NCI-H345 treated with DMSO at 0.1 percent for 48 hours (cell line): ENCODE measurements at regions not wholly inside any gene's neighbourhood (a gene's known extent, or its start where the extent isn't known, plus 50 kb on each side); places are given as distances from the start of the nearest gene placed in this dataset.

ENCODE experiments used
- DNase-seq: peaks from one replicate; lab custom pipeline; 2025; ENCODE audit not compliant: unreplicated experiment; lab: John Stamatoyannopoulos, UW

DNA sequence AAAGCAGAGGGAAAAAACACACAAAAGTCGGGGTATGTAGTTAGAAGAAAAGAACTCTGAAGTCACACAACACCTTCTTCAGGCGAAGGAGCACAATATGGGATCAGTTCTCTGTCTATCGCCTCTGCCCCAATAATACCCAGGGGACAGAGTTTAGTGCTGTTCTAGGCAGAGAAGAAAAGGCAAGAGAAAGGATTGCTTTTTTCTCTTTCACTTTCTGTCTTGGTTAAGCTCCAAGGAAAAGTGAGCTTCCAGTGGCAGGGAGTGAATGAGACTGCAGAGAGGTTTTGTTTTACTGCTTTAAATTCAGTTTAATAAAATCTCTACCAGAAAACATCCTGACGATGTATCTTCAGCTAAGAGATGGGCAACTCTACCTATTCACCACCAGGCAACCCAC is 86.6 kb upstream of the STXBP5 start:
- no peak for DNase-seq

DNA sequence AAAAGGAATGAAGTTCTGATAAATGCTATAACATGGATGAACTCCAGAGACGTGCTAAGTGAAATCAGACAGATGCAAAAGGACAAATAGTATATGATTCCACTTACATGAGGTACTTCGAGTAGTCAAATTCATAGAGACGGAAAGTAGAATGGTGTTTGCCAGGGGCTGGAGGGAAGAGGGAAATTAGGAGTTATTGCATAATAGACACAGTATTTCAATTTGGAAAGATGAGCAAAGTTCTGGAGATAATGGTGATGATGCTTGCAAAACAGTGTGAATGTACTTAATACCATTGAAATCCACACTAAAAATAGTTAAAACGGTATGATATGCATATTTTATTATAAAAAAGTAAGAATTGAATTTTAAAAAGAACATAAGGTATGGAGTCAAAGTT is 84.9 kb upstream of the STXBP5 start:
- no peak for DNase-seq

DNA sequence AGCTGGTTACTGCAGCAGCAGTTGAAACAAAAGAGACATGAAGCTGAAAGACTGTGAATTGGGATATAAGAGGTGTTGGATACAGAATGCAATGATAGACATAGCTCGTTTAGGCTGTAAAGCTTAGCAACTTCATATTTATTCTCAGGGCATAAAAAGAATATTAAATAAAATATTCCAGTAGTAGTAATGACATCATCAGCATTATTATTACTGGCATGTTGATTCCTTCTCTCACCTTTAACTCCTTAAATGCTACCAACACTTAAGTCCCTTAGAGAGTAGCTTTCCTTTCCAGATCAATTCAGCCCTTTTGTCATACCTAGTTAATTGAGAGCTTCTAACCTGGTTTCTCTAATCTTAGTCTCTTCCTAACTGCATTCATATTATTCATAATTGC is 81.4 kb upstream of the STXBP5 start:
- DNase-seq, result no peak

DNA sequence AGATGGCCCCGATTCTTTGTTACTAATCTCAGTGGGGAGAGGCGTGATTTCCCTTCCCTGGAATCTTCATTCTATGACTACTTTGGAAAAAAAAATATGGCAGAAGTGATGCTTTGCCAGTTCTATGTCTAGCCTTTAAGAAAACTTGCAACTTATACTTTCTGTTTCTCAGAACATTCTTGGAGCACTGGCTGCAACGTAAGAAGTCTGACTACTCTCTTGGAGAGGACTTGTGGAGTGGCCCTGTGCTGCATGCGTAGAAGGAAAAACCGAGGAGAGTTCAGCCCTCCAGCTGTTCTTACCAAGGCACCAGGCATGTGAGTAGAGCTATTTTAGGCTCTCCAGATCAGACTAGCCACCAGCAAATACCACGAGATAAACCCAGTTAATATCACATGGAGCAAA is 77.6 kb upstream of the STXBP5 start:
- no peak for DNase-seq

DNA sequence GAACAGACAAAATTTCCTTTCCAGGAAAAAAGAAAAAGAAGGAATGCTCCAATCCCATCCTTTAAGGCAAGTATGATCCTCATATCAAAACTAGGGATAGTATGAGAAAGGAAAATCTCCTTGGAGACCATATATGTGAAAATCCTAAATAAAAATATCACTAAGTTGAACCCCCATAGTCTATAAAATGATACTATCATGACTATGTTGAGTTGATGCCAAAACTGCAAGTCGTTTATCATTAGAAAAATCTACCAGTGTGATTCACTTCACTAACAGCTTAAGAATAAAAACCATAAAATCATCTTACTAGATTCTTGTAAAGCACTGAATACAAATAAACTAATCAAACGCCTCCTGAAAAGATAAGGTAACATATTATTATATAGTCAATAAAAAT is 76.6 kb upstream of the STXBP5 start:
- no peak for DNase-seq

DNA sequence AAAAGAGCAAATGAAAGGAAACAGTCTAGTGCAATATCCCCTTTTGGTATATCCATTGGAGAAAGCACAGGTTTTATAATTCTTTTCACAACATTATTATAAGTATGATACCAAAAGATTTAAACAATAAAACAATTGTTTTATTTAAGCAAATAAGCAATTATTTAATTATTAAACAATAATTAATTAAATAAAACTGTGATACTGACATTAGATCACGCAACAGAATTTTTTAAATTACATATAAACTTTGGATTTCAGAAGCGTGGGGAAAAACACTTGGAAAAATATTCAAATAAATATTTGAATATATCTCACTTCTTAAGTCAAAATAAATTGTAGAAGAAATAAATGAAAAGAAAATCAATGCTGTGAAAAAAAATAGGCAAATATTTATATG is 76.2 kb upstream of the STXBP5 start:
- DNase-seq, result no peak

DNA sequence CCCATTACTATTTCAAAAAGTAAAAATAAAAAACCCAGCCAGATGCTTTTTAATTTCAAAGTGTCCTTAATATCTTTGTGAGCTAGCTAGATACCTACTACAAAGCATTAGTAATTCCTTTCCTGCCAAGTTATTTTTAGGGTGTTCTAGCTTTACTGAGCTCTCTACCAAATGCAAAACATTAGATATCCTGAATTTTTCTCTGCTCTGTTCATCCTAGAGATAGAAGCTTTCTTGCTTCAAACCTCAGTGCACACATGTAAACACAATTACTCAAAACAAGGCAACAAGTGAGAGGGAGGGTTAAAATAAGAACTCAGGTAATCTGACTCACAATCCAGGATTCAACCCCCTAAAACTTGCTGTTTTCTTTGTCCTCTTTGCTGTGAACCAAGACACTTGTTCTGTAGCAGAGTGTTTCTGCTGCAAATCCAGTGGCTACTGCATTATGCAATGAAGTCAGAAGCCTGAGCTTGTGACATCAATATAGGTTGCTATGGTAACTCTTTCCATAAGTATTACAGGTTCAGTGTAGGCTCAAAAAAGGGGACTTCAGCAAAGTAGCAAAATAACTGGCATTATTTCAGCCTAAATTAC is 72.6 kb upstream of the STXBP5 start:
- no peak for DNase-seq

DNA sequence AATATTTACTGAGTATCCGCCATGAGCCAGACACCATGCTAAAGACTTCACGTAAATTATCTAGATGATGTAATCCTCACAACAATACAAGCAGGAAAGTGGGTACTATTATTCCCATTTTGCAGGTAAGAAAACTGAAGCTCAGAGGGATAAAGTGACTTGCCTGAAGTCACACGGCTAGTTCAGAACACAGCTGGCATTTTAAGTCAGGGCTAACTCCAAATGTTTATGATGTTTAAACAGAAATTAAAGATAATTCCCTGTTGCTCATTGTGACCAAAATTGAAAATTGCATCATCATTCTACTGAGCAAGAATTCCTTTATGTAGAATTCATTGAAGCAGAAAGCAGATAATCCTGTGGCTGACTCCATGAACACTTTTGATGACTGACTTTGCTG is 71.3 kb upstream of the STXBP5 start:
- DNase-seq, result no peak

DNA sequence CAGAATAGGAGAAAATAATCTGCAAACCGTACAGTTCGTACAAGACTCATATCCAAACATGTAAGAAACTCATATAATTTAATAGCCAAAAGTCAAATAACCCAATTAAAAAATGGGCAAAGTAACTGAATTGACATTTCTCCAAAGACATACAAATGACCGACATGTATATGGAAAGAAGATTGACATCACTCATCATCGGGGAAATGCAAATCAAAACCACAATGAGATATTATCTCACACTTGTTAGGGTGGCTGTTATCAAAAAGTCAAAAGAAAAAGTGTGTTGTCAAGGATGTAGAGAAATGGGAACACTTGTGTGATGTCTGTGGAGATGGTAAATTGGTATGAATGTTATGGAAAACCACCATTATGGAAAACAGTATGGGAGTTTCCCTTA is 70.5 kb upstream of the STXBP5 start:
- DNase-seq, result no peak

DNA sequence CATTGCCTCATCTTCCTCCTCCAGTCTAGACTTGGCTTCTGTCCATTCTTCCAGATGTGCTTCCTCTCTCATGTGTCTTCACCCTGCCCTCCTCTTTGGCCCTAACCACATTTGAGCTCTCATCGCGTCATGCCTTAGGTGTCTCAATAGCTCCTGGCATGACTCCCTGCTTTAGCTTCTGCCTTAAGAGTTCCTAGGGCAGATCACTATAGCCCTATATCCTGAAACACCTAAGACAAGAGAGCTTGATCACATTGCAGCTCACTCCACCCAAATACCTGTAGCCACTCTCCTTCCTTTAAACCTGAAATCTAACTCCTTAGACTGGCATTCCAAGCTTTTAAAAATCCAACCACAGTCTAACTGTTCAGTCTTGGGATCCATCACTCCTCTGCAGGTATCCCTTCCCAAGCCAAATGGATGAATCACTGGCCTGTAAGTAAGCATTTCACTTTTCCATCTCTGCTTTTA is 69.0 kb upstream of the STXBP5 start:
- DNase-seq, result no peak

DNA sequence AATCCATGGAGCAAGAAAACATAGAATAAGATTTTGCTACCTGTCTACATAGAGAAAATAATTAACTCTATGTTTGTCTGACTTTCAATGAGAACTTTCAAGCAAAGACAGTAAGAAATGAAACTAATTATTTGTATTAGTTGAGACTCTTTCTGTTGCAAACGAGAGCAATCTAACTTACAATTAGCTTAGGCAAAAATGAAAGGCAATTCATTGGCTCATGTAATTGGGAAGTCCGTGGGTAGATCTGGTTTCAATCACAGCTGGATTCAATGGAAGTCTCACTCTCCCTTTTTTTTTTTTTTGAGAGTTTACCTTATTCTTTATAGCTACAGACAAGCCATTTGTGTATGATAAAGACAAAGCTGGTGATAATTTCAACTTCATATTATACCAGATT is 68.2 kb upstream of the STXBP5 start:
- DNase-seq, result no peak

DNA sequence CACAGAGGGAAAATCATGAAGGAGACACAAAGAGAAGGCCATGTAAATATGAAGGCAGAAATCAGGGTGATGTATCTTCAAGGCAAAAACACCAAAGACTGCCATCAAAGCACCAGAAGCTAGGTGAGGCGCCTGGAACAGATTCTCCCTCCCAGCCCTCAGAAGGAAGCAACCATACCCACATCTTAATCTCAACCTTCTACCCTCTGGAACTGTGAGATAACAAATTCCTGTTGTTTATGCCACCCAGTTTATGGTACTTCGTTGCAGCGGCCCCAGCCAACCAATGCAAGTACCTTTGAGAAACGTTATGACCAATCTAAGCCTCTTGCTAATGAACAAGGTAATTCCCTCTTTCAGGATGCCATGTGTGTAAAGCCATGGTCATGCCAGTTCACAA is 66.2 kb upstream of the STXBP5 start:
- DNase-seq, result no peak

DNA sequence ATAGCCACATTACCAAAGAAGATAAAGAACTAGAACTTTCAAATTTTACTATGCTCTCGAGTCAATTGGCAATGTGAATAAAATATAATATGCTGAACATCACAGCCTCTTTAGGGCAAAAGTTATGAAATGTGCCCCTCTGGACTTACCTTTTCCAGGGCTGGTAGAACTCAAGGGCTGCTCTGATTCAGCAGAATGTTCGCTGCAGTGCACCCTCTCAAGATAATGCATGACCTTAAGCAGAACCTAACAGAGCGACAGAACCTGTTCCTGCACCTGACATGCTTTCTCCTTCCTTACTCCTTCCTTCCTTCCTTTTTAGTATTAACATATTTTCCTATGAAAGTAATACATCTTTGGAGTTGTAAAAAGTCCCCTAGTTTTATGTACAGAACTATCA is 65.4 kb upstream of the STXBP5 start:
- no peak for DNase-seq

DNA sequence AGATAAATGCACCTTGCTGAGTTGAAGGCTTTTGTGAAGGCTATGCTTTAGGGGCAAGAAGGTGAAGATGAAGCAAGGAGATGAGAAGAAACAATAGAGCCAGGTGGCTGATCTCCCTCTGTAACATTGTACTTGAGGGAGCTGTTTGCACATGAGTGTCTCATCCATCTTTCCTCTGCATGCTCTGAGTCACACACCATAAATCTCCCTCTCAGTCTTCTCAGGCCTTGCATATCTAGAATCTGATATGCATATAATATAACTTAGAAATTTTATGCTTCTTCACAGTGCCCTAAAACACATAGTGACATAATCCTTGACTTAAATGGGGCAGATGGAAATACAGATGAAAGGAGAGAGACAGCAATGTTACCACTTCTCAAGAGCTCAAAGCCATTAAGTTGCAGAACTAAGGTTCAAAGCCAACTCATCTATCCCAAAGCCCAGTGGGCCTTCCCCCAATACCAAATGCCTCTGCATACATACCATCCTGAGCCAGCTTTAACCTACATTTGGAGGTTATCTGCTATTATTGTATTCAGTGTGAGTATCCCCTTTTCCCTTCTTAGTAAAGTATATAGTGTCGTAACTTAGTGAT is 62.4 kb upstream of the STXBP5 start:
- no peak for DNase-seq

DNA sequence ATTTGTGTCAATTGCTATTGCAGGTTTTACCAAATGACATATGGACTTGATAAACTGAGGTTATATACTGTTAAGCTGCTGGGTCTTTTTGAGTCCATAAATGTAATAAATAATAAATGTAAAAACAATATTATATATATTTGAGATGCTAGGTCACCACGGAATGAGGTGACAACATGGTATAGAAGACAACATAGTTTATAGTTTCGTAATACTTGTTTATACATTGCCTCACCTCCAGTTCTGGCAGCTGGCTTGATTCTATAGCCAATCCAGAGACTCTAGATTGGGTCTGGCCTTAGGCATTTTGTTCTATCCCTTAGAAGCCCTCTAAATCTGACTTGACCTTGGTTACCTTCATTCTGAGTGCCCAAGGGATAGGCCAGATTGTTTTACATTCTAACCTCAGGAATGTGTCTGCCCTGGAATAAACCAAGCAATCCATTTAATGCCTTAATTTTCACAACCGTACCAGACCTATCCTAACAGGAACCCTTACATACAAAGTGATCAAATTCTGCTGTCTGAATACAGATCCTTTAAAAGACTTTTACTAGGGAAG is 61.5 kb upstream of the STXBP5 start:
- no peak for DNase-seq

DNA sequence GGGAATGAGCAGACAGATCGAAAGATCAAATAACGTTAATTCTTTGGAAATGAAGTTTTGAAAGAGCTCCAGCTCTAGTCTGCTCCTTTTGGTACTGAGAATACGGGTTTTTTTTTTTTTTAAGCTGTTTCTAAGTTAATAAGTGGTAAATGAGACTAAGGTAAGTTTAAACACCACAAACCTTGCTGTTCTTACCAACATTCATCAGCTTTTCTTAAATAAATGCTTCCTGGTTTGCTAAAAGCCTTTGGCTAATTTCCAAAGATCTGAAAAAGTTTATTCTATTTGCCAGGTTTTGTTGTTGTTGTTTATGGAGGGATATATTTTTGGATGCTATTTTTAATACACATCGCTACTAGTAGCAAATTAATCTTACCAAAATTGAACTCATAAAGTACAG is 55.1 kb upstream of the STXBP5 start:
- no peak for DNase-seq

DNA sequence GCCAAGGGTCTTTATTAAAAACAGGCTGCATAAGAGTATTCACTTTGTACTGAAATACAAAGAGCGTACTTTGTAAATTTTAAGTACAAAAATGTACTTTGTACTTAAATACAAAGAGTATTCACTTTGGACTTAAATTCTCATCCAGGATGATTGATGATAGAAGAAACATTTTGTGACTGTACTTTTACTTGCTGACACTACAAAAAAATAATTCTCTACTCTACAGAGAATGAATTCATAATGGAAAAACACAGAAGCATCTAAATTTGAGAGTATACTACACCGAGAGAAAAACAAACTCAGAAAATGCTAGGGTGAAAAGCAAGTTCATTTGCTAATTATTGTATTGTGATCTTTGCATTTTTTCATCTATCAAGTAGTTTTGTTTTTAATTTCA is 54.4 kb upstream of the STXBP5 start:
- no peak for DNase-seq

DNA sequence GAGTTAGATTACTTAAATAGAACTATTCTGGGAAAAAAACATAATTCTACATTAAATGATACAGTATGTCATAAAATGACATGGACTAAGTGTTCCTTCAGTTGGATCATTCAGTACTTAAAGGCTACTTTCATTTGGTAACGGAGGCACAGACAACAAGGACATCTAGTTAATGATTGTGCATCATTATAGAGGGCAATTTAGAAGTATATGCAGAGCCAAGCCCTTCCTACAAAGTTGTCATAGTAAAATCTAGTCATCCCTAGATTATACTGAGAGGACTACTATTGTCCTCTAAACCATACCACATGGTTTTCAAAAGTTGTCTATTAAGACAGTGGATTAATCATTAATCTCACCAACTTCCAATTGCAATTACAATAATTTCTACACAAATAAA is 53.9 kb upstream of the STXBP5 start:
- no peak for DNase-seq
